GM18873 (cell line): ENCODE measurements at regions not wholly inside any gene's neighbourhood (a gene's known extent, or its start where the extent isn't known, plus 50 kb on each side); places are given as distances from the start of the nearest gene placed in this dataset.

ENCODE experiments used
- ATAC-seq: cut with Tn5 transposase; IDR thresholded peaks from one replicate; pipeline ENCODE4 v1.9.1; 2021; ENCODE audit warnings: mild to moderate bottlenecking, moderate library complexity, moderate number of reproducible peaks; ENCODE audit not compliant: unreplicated experiment, low FRiP score

DNA sequence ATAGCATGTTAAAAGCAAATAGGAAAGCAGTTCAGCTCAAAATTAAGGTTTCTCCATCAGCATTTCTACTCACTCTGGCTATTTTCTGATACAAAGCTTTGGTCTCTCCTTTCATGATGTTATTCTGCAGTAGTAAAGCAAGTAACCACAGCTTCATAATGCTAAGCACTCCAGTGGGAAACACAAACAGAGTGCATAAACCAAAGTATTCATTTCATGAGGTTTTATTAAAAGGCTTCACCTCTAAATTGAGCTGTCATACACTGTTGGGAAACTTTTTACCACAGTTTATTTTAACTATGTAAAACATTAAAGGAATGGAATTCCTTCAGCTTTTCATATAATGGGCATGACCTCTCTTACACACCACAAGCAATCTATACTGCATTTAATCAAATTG lies 157.9 kb upstream of the LMO3 start:
- no peak for ATAC-seq

DNA sequence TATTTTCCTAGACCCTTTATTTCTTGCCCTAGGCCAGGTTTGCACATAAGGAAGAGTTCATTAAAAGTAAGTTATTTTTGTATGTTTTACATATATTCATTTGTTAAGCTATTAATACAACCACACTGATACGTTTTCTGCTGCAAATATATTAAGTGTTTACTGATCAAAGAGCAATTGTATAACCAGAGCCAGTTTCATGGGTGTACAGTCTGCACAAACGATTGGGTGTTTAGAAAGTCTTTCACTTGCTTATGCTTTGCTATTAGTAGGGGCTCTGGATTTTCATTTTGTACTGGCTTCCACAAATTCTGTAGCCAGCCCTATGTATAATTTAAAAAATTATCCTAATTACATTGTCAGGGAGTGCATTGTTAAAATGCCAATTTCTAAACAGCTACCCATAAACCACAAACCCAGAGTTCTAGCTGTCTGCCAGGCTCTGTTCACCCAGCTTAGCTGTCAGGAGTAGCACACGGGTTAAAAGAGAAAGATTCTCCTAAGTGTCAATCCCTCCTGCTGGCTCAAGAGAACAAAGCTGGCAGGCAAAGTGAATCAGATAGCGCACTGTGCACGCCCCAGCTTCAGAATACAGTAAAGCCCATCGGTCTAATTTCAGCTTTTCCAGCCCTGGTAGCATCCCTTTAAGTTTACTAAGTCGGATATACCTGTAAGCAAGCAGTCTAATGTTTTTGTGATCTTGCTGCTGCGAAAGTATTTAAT lies 151.0 kb upstream of the LMO3 start:
- no peak for ATAC-seq

DNA sequence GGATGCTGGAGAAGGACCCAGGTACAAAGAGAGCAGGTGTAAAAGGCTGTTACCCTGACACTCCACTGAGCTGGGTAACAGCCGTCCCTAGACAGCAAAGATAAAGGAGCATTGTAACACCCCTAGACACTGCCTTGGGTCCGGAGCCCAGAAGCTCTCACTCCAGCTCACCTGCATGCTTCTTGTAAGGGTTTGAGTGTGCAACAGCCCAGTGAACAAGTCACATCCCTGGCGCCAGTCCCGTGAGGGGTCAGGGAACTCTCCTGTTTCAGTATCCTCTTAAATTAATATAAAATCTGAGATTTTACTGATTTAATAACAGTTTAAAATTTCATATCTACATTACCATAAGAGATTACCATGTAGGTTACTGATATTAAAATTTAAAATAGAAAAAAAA lies 124.8 kb upstream of the LMO3 start:
- ATAC-seq: no peak

DNA sequence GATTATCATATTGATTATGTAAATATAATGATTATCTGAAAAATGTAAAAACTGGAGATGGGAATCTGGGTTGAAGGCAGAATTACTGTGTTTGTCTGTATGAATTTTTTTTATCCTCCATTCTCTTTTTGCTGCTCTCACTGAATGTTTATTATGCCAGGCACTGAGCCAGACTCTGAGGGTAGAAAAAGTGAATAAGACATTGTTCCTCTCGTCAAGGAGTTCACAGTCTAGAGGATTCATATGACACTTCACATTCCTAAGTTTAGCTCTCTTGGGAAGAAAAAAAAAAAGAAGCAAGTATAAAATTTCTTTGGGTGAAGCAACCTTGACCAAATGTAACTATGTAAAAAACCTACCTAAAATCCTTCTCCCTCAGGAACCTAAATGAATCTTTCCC lies 120.9 kb upstream of the LMO3 start:
- no peak for ATAC-seq

DNA sequence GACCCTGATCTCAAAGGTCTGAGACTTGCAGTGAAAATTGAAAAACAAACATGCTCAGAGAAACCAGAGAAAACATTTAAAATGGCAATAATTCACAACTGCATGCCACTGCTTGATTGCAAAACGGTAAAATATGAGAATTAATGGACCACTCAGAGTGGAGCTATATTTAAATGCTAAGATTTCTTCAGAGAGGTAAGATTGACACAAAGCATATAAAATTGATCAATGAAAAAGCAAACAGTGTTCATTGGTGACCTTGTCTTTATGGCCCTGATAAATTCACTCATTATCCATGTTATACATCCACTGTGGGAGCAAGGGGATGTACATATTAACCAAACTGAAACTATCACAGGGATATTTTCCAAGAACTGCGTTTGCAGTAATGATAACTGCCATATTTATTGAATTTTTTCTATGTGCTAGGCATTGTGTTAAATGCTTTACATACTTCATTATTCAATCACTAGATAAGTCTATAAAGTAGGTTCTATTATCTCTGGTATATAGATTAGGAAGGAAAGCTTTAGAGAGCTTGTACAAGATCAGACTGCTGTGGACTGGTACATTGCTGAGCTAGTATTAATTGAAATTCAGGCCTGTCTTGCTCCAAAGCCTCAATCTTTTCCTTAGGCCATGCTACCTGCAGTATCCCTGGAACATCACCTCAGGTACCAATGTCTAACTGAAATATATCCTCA lies 113.9 kb upstream of the LMO3 start:
- no peak for ATAC-seq

DNA sequence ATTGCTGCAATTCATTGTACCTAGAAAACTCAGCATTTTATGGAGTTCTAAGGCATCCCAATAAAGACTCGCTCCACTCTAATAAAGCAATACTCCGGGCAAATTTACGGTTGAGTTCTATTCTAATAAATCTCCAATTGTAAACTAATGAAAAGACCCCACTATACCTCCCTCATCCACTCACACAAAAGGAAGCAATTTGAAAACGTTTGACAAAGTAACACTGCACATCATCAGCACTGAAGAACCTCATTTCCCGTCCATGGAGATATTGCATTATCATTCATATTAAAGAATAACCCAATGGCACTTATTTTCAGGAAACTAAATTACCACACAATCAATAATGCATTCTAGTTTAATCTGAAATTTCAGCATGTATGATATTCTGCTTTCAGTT lies 111.0 kb upstream of the LMO3 start:
- no peak for ATAC-seq

DNA sequence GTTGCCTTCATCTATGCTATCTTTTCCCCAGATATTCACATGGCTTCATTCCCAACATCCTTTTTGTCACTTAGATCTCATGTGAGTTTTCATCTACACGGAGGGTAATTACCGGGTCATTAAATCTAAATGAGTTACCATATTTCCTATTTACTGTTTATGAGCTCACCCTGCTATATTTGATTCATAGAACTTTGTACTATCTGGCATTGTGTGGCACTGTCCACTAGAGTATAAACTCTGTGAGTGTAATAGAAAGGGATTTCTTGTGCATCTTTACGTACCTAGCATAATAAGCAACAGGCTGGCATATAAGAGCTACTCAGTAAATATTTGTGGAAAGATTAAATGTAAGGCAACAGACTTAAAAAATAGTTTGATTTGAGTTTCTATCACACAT lies 86.1 kb upstream of the LMO3 start:
- no peak for ATAC-seq

DNA sequence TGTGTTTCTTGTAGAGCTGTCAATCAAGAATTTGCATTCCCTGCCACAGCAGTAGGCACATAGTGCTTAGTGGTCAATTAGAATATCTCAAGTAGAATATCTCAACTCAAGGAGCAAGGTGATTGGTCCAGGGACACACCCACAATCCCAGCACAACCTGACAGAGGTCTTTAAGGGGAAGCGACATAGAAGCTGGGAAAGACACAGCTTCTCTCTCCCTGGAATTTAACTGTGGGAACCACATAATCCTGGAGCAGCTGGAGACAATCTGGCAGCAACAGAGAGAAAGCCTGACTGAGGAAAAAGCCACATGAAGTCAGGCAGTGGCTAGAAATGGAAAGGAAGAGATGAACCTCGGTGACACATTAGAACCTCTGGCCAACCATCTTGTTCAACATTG lies 85.7 kb upstream of the LMO3 start:
- no peak for ATAC-seq

DNA sequence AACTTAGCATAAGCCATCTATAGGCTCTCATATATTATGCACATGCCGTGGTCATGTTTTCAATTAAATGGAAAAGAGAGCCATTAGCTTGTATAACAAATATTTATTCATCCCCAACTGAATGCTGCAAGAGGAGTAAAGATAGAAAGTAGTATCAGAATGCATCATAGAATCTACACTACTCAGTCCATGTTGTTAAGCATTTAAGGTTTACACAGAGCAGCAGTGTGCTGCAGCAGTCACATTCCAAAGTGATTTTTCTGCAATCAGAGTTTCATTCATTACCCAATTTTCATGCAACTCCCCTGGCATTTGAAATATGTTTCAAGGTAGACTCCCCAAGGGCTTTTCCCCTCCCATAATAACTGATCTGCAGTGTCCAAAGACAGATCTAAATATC lies 82.2 kb upstream of the LMO3 start:
- ATAC-seq: no peak

DNA sequence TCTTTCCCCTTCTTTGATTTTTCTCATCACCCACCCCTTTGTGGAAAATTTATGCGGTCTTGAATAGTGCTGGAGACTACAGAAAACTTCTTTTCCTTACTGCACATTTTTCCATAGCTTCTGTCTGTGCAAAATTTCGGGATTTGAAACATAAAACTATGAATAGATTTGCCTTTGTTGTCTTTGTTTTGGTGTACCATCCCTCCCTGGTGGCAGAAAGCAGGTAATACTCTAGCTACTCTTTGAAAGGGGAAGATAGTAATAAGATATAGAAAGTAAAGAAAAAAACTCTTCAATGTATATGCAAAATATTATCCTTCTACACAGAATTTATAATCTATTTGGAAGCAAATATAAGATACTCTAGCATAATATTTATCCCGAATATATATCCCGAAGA lies 79.1 kb upstream of the LMO3 start:
- no peak for ATAC-seq

DNA sequence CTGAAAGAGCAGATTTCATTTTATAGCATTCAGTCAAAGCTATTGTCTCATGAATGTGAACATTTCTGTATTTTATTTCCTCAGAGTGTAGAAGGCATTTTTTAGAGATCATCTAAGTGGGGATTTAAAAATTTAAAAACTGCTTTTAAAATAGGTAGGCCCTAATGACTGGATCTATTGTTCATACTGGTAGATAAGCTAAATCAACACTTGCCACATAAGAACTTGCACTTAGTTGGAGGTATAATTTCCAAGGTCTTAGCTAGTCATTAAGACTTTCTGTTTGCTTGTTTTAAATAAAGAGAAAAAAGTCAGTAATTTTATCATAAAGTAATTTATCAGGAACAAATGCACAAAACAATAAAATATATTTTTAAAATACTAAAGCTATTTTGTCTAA lies 75.2 kb upstream of the LMO3 start:
- ATAC-seq: no peak

DNA sequence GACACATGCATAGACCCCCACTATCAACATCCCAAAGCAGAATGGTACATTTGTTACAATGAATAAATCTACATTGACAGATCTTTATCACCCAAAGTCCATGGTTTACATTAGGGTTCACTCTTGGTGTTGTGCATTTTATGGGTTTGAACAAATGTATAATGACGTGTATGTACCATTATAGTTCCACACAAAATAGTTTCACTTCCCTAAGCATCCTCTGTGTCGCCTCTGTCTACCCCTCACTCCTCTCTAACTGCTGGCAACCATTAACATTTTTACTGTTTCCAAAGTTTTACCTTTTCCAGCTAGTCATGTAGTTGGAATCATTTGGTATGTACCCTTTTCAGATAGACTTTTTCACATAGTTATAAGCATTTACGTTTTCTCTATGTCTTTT lies 69.5 kb upstream of the LMO3 start:
- ATAC-seq: no peak

DNA sequence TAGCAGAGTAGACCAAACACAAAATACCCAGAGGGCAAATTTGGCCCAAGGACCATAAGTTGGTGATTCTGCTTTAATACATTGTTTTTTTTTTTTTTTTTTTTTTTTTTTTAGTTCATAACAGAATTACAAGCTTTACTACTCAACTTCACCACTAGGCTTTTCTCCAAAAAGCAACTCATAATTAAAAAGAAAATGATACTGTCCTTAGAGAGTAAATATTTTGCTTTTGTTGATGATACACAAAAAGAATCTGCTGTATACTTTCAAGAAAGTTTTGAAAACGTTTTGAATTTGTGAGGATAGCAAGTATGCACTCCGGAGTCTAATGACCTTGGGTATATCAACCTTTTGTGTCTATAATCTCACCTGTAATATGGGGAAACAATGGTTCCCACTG lies 68.9 kb upstream of the LMO3 start:
- no peak for ATAC-seq

DNA sequence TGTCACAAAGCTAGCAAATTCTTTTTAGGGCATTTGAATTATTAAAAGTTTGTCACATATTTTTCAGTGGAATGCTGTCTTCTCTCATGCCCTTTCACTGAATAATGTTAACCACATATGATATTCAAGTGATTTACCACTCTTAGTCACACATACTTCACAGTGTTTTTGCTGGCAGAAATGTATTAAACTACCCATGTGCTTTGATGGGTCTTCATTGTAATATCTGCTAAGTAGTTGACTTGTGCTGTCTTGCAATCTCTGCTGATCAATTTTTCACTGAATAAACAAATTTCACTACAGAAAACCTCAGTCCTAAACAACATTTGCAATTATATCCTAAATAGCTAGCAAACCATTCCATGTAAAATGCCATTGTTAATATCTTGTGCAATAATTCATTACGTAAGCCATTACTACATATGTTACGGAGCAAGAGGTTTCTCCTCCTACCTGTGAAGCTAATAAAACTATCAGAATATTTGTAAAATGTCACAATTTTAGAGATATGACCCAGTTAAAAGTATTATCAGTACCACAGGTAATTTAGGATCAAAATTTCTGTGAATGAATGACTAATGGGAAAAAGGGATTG lies 64.6 kb upstream of the LMO3 start:
- ATAC-seq: no peak

DNA sequence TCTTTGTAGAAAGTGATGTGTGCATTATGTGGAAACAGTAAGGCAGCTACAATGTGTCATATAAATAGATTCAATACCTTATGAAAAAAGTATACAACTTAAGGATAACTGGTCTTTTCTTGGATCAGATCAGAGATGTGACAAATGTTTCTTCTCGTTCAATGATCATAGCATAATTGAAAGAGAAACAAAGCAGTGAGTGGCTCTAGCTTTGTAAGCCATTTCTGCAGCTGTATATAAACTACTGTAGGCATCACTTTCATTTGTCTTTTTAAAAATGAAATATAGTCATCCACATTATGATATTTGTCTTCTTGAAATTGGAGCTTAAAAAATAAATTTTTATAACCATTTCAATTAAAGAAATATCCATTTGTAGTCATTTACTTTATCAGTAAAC lies 63.8 kb upstream of the LMO3 start:
- no peak for ATAC-seq

DNA sequence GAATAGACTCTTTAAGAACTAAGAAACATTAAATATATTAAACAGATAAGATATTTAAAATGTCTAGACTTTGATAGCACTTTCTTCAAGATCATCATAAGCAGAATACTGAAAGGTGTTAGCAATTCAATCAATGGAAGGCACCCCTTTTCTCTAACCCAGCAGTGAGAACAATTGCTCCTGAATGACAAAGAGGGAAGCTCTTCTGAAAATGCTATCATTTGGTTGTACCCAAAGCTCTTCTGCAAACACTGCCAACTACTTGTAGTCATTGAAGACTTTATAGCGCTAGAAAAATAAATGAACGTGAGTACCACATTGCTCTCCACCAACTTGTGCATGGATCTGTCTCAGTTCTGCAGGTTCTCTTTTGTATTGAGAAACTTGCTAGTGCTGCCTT lies 62.2 kb upstream of the LMO3 start:
- no peak for ATAC-seq

DNA sequence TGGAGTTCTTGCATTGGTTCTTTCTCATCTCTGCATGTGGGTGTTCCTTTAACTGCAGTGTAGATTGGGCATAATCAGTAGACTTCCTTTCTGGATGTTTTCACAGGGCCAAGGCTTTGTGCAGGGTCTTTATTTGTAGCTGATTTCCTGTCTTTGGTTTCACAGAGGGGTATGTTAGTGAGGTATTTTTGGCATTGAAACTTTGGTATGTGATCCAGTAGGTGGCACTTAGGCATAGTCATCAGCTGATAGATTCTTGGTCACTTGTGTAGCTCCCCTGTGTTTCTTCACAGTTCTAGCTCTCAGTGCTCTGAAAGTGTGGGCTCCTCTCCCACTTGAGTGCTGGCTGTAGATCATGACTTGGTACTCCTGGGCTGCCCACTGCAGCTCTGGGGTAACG lies 52.7 kb upstream of the LMO3 start:
- ATAC-seq: no peak
